Mesendoderm (in vitro differentiated cells): ENCODE measurements at regions not wholly inside any gene's neighbourhood (a gene's known extent, or its start where the extent isn't known, plus 50 kb on each side); places are given as distances from the start of the nearest gene placed in this dataset.

Experiments
- DNase-seq: peaks from one replicate; pipeline ENCODE4 v3.0.0; 2013
- H2AK5ac ChIP-seq: 2 replicates; pipeline ENCODE4 v1.6.1; 2013; ENCODE audit warnings: low read length, inconsistent platforms
- H2BK120ac ChIP-seq: 2 replicates; pipeline ENCODE4 v1.6.1; 2013; ENCODE audit warnings: low read depth, mild to moderate bottlenecking, low read length, moderate library complexity, mixed read lengths
- H2BK15ac ChIP-seq: replicated peaks from 2 replicates; pipeline ENCODE4 v1.6.1; 2013; ENCODE audit warnings: low read depth, mild to moderate bottlenecking, moderate library complexity
- H2BK5ac ChIP-seq: 2 replicates; pipeline ENCODE4 v1.6.1; 2013; ENCODE audit warnings: low read length, inconsistent platforms
- H3K18ac ChIP-seq: 2 replicates; pipeline ENCODE4 v1.6.1; 2013; ENCODE audit warnings: mild to moderate bottlenecking, low read length, mixed read lengths
- H3K23ac ChIP-seq: one replicate; pipeline ENCODE4 v1.6.1; 2013; ENCODE audit warnings: low read length
- H3K27ac ChIP-seq: 2 replicates; pipeline ENCODE4 v1.5.1; 2013; ENCODE audit warnings: low read depth, mild to moderate bottlenecking, inconsistent platforms, low read length, moderate library complexity
- H3K27me3 ChIP-seq: 2 replicates; pipeline ENCODE4 v1.6.1; 2013; ENCODE audit warnings: low read length, control low read depth, mild to moderate bottlenecking, inconsistent platforms; ENCODE audit not compliant: insufficient read depth, poor library complexity
- H3K36me3 ChIP-seq: 2 replicates; pipeline ENCODE4 v1.6.1; 2013; ENCODE audit warnings: low read length, inconsistent platforms; ENCODE audit not compliant: control insufficient read depth, insufficient read depth
- H3K4ac ChIP-seq: one replicate; pipeline ENCODE4 v1.6.1; 2013; ENCODE audit warnings: low read depth, mild to moderate bottlenecking, low read length, moderate library complexity
- H3K4me1 ChIP-seq: 2 replicates; pipeline ENCODE4 v1.6.1; 2013; ENCODE audit warnings: low read depth, low read length, inconsistent platforms; ENCODE audit not compliant: control insufficient read depth
- H3K4me2 ChIP-seq: 2 replicates; pipeline ENCODE4 v1.6.1; 2013; ENCODE audit warnings: low read length
- H3K4me3 ChIP-seq: 2 replicates; pipeline ENCODE4 v1.5.1; 2013; ENCODE audit warnings: mild to moderate bottlenecking, low read length
- H3K56ac ChIP-seq: one replicate; pipeline ENCODE4 v1.6.1; 2013; ENCODE audit warnings: low read length
- H3K79me1 ChIP-seq: 2 replicates; pipeline ENCODE4 v1.6.1; 2013; ENCODE audit warnings: low read length, inconsistent platforms
- H3K79me2 ChIP-seq: 2 replicates; pipeline ENCODE4 v1.6.1; 2013; ENCODE audit warnings: mild to moderate bottlenecking, low read length; ENCODE audit not compliant: control insufficient read depth, insufficient read depth
- H3K9ac ChIP-seq: 2 replicates; pipeline ENCODE4 v1.6.1; 2013; ENCODE audit warnings: low read length, inconsistent platforms
- H4K5ac ChIP-seq: one replicate; pipeline ENCODE4 v1.6.1; 2013; ENCODE audit warnings: low read length
- H4K8ac ChIP-seq: one replicate; pipeline ENCODE4 v1.6.1; 2013; ENCODE audit warnings: low read depth, mild to moderate bottlenecking, control low read depth, low read length, moderate library complexity
- WGBS: extraction: QIAGEN DNeasy Blood & Tissue Kit; methylation state at CpG from one replicate; pipeline ENCODE4 v1.1.7; 2013; ENCODE audit warnings: low lambda C conversion rate, missing lambda C conversion rate; ENCODE audit not compliant: insufficient coverage; ENCODE audit errors: extremely low coverage; 5-methylcytosine and 5-hydroxymethylcytosine counted together

DNA sequence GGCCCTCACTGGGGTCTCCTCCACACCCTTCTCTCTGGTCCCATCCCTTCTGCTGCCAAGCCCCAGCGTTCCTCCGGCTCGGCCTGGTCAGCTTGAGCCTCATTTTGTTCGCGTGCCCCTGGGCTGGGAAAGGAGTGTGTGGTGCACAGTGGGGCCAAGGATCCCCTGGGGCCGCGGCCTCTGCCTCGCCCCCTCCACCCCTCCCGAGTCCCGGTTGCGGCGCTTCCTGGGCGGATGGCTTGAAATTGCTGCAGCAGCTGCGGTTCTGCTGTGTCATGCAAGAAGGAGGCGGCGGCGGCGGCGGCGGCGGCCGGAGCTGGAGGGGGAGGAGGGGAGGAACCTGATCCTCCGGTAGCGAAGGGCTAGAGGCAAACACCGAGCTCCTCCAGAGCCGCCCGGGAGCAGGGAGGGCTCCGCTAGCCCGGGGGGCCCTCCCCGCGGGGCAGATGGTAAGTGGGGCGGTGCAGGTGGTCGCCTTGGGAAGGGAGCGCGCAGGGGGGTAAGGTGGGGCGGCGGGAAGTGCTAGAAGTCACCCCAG, 217.8 kb upstream of the MKLN1 start:
- no peaks in the 10 kb centered on the region for H3K79me2 ChIP-seq
- no peaks in the 10 kb centered on the region for H3K36me3 ChIP-seq
- H2AK5ac ChIP-seq: no peak overlapping the region
- H2BK120ac ChIP-seq: peak overlapping the region; percentile 33
- H3K4me3 ChIP-seq: peak overlapping the region; percentile 13
- WGBS: no CpG with 5 or more reads among the region's 37 CpGs
- peak overlapping the region; percentile 15 for H3K18ac ChIP-seq
- peak overlapping the region; percentile 59 for H3K23ac ChIP-seq
- H3K56ac ChIP-seq: peak overlapping the region; percentile 96
- DNase-seq: peak; percentile 89
- H3K4ac ChIP-seq: peak overlapping the region; percentile 43
- no peak overlapping the region for H4K8ac ChIP-seq
- peak overlapping the region; percentile 68 for H3K27ac ChIP-seq
- peaks cover 2% of the 10 kb centered on the region for H3K79me1 ChIP-seq
- peaks cover 5% of the 10 kb centered on the region for H3K4me1 ChIP-seq
- no peak overlapping the region for H2BK15ac ChIP-seq
- H3K27me3 ChIP-seq: no peaks in the 10 kb centered on the region
- peak overlapping the region; percentile 87 for H3K4me2 ChIP-seq
- no peak overlapping the region for H4K5ac ChIP-seq
- H2BK5ac ChIP-seq: peak overlapping the region; percentile 47
- peak overlapping the region; percentile 75 for H3K9ac ChIP-seq

DNA sequence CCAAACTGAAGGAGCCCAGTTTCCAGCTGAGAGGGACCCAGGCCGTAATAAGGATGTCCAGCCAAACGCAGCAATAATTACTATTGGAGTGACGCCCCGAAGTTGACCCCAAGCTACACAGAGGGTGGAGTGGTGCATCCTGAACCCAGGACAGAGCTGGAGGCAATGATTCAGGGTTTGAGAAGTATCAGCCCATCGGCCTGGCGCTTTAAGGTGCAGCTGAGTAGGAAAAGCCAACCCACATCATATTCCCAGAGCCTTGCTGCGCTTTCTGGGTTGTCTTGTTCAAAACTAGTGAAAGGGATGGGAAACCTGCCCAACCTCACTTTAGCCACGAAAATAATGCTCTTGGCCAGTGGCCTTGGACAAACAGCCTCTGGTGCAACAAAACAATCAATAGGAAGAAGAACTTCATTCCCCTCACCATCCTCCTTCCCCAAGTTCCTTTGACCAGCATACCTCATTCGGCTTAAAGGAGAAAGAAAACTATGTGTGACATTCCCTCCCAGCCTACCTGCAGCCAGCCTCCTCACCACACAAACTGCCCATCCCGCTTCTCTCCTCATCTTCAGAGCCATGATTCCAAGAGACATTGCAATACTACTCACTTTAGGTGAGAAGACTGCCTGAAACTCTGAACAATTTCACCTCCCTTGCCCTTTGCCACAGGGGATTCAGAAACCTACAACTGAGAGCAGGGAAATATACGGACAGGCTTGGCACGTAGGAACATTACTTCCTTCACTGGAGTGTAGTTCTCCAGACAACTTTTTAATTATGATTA, 217.2 kb upstream of the MKLN1 start:
- WGBS: no CpG with 5 or more reads among the region's 12 CpGs

DNA sequence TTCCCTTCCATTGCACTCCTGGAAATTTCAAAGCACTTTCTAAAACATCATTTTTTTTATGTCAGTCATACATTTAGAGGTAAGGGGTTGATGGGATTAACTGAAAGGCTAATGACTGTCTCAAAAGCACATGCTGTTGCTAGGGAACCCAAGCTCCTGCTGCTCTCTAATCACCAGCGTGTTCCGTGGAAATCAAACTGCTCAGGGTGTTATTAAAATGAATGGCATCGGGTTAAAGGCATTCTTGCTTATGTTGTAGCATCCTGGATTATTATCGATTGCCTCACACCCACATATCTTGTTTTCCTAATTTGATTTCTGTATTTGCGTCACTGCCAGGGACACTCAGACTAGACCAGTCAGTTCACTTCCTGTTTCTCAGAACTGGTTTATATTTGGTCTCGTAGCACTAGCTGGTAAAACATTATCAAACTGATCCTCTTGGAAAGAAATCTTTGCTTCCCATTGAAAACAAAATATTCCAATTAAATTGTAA, 216.5 kb upstream of the MKLN1 start:
- Histone ChIP-seq H3K9ac (no peak overlapping the region), H3K27ac (no peak overlapping the region), H3K23ac (no peak overlapping the region), H2BK120ac (no peak overlapping the region), H3K4me3 (no peak overlapping the region), H3K4me2 (no peak overlapping the region), H3K4me1 (peaks cover 5% of the 10 kb centered on the region), H3K27me3 (no peaks in the 10 kb centered on the region), H3K79me1 (peaks cover 2% of the 10 kb centered on the region), H4K5ac (no peak overlapping the region), H2AK5ac (no peak overlapping the region), H2BK15ac (no peak overlapping the region), H3K36me3 (no peaks in the 10 kb centered on the region), H3K79me2 (no peaks in the 10 kb centered on the region), H4K8ac (no peak overlapping the region), H3K18ac (no peak overlapping the region), H3K4ac (no peak overlapping the region), H3K56ac (no peak overlapping the region), H2BK5ac (no peak overlapping the region)
- DNase-seq: peak; percentile 70
- WGBS: no CpG with 5 or more reads among the region's 6 CpGs

More for the DNA sequence above, 217.2 kb upstream of the MKLN1 start:
- no peak overlapping the region for H4K5ac ChIP-seq
- peak overlapping the region; percentile 49 for H3K9ac ChIP-seq
- peaks cover 5% of the 10 kb centered on the region for H3K4me1 ChIP-seq
- peak overlapping the region; percentile 68 for H3K27ac ChIP-seq
- peaks cover 2% of the 10 kb centered on the region for H3K79me1 ChIP-seq
- H3K4ac ChIP-seq: no peak overlapping the region
- no peaks in the 10 kb centered on the region for H3K36me3 ChIP-seq
- no peak overlapping the region for H4K8ac ChIP-seq
- H2BK120ac ChIP-seq: peak overlapping the region; percentile 33
- no peaks in the 10 kb centered on the region for H3K27me3 ChIP-seq
- peak overlapping the region; percentile 7 for H3K23ac ChIP-seq
- H2BK5ac ChIP-seq: peak overlapping the region; percentile 33
- no peak overlapping the region for H2AK5ac ChIP-seq
- H3K79me2 ChIP-seq: no peaks in the 10 kb centered on the region
- H3K56ac ChIP-seq: peak overlapping the region; percentile 86
- DNase-seq: peak; percentile 87
- H3K18ac ChIP-seq: peak overlapping the region; percentile 15
- peak overlapping the region; percentile 87 for H3K4me2 ChIP-seq
- peak overlapping the region; percentile 13 for H3K4me3 ChIP-seq
- no peak overlapping the region for H2BK15ac ChIP-seq

DNA sequence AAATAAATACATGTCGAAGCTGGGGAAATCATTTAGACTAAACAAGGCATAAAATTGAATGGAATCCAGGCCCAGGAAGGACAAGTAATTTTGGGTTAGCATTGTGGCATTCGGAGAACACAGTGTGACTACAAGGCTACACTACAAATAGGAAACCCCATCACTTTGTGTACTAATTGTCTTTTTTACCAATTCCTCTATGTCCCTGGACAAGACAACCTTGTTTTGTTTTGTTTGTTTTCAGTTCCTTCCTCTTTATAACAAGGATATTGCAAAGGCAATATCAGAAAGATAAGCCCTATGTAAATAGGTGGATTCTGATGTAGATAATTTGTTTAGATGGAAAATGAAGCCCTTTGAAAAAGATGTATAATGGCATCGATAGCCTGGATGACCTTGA, 215.9 kb upstream of the MKLN1 start:
- WGBS: no CpG with 5 or more reads among the region's 3 CpGs
- Histone ChIP-seq H2BK120ac (no peak overlapping the region), H2BK15ac (no peak overlapping the region), H3K27me3 (no peaks in the 10 kb centered on the region), H3K27ac (no peak overlapping the region), H3K4me1 (peaks cover 5% of the 10 kb centered on the region), H4K8ac (no peak overlapping the region), H3K4ac (no peak overlapping the region), H3K36me3 (no peaks in the 10 kb centered on the region), H3K79me2 (no peaks in the 10 kb centered on the region), H2BK5ac (no peak overlapping the region), H3K9ac (no peak overlapping the region), H3K56ac (no peak overlapping the region), H2AK5ac (no peak overlapping the region), H3K23ac (no peak overlapping the region), H4K5ac (no peak overlapping the region), H3K18ac (no peak overlapping the region), H3K4me2 (no peak overlapping the region), H3K4me3 (no peak overlapping the region), H3K79me1 (peaks cover 2% of the 10 kb centered on the region)
- no peak for DNase-seq

DNA sequence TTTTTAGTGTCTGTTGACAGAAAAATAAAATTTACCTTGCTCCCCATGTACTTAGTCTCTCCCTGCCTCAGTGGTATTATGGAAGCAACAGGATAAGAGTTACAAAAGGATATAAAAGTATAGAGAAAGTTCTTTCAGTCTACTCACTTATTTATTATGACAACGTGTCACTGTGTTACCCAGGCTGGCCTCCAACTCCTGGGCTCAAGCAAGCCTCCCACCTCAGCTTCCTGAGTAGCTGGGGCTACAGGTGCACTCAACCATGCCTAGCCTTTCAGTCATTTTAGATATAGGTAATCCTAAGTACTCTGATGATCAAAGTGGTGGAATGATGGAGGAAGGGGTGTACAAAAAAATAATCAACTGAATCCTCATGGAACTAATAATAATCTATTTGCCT, 215.2 kb upstream of the MKLN1 start:
- DNase-seq: no peak
- no CpG with 5 or more reads among the region's 1 CpG for WGBS
- no peaks in the 10 kb centered on the region for H3K27me3 ChIP-seq

More for the DNA sequence above, 215.2 kb upstream of the MKLN1 start:
- no peak overlapping the region for H3K27ac ChIP-seq
- no peak overlapping the region for H2AK5ac ChIP-seq
- no peak overlapping the region for H3K23ac ChIP-seq
- no peak overlapping the region for H3K56ac ChIP-seq
- H2BK5ac ChIP-seq: no peak overlapping the region
- H3K4ac ChIP-seq: no peak overlapping the region
- no peak overlapping the region for H4K5ac ChIP-seq
- H3K4me3 ChIP-seq: no peak overlapping the region
- H4K8ac ChIP-seq: no peak overlapping the region
- peaks cover 5% of the 10 kb centered on the region for H3K4me1 ChIP-seq
- H3K79me1 ChIP-seq: peaks cover 2% of the 10 kb centered on the region
- H3K18ac ChIP-seq: no peak overlapping the region
- no peak overlapping the region for H2BK120ac ChIP-seq
- no peak overlapping the region for H3K9ac ChIP-seq
- H2BK15ac ChIP-seq: no peak overlapping the region
- no peaks in the 10 kb centered on the region for H3K79me2 ChIP-seq
- no peak overlapping the region for H3K4me2 ChIP-seq
- no peaks in the 10 kb centered on the region for H3K36me3 ChIP-seq
